Ishikawa (cell line): ENCODE measurements at regions not wholly inside any gene's neighbourhood (a gene's known extent, or its start where the extent isn't known, plus 50 kb on each side); places are given as distances from the start of the nearest gene placed in this dataset.

Experiments
- CEBPB ChIP-seq: IDR thresholded peaks from 2 replicates; pipeline ENCODE4 v1.6.1; 2012
- TF ChIP-seq, protein P1 (sequence below): IDR thresholded peaks from 2 replicates; pipeline ENCODE4 v1.6.1; 2012

DNA sequence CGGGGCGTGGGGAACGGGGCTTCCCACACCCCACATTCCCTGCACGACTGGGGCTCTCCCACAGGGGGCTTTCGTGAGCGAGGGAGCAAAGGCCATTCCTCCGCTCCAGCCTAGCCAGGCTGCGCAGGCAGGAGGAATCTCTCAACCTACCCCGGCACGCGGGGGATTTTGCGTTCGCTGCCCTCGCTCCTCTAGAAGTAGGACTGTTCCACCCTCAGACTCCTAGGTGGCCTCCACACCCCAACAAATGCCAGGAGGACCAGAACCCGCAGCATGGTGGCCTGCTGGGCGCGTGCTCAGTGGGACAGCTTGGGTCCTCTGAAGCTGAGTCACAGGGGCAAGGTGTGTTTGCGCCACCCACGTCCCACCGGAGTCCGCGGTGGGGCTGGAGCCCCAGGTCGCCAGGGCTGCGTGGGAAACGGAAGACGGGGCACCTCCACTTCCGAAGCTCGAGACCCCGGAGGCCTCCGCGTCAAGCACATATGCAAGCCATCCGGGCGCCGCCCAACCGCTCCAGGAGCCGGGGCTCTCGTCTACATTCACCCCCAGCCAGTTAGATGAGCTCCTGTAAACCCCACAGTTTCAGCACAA lies 1938.5 kb upstream of the DEFB115 start:
- no peak for TF ChIP-seq CEBPB
- TF ChIP-seq, protein P1, sequence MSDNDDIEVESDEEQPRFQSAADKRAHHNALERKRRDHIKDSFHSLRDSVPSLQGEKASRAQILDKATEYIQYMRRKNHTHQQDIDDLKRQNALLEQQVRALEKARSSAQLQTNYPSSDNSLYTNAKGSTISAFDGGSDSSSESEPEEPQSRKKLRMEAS, result no peak
